ENCODE measurements at regions not wholly inside any gene's neighbourhood (a gene's known extent, or its start where the extent isn't known, plus 50 kb on each side); places are given as distances from the start of the nearest gene placed in this dataset.
"Not testable (repeated sequence)": the region's sequence is repeated elsewhere in the genome, so short reads cannot be mapped to it uniquely, and the experiment has no call there.

DNA sequence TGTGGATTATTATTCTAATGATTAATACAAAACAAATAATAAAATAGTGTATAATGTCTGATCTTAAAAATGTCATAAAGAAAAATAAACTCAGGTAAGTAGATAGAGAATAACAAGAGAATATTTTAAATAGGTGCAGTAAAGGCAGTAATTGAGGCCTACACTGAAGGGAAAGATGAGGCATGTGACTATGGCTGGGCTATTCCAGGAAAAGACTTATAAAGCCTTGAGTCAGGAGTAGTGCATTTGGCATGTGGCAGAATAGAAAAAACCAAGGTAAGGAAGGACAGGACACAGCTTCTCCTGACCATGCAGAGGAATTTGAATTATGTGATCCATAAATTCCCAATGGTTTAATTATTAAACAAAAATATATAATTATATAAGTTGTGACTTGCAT is 215.6 kb upstream of the C1QTNF3 start:
- TF ChIP-seq CTCF (conservative IDR thresholded peaks at IDR 0.05 in 1 of 2, IDR thresholded peaks at IDR 0.05 in 1 of 2; ENCODE audit: extremely low read depth in 1 of 2, insufficient read depth in 1 of 2, low read depth in 1 of 2, low read length in 2 of 2); EZH2 (IDR thresholded peaks at IDR 0.05; ENCODE audit: borderline replicate concordance, low read length): not testable (repeated sequence)
